RWPE2 (cell line): ENCODE measurements at regions not wholly inside any gene's neighbourhood (a gene's known extent, or its start where the extent isn't known, plus 50 kb on each side); places are given as distances from the start of the nearest gene placed in this dataset.

ENCODE experiments used
- ATAC-seq: fragments of 200-7000 bp; cut with Tn5 transposase; 3 replicates; pipeline ENCODE4 v1.9.1; 2021; ENCODE audit warnings: low read depth
- DNase-seq: peaks from one replicate; pipeline ENCODE4 v3.0.0-alpha.2; 2020; ENCODE audit warnings: low spot score
- H3K27ac ChIP-seq: fragments of 450-650 bp; 2 replicates; pipeline ENCODE4 v1.5.1; 2017; ENCODE audit warnings: mild to moderate bottlenecking; ENCODE audit not compliant: poor library complexity, severe bottlenecking
- H3K27me3 ChIP-seq: fragments of 250-450 bp; sonication (Bioruptor Pico); 2 replicates; pipeline ENCODE4 v1.5.1; 2021; ENCODE audit warnings: mild to moderate bottlenecking, moderate library complexity; ENCODE audit not compliant: insufficient read depth, poor library complexity, severe bottlenecking
- H3K36me3 ChIP-seq: fragments of 250-450 bp; sonication (Bioruptor Pico); 2 replicates; pipeline ENCODE4 v1.5.1; 2020; ENCODE audit warnings: low read depth, mild to moderate bottlenecking, moderate library complexity
- H3K4me1 ChIP-seq: fragments of 250-450 bp; sonication (Bioruptor Pico); 2 replicates; pipeline ENCODE4 v1.5.1; 2021; ENCODE audit warnings: mild to moderate bottlenecking, moderate library complexity; ENCODE audit not compliant: insufficient read depth, poor library complexity, severe bottlenecking
- H3K4me3 ChIP-seq: fragments of 250-450 bp; sonication (Bioruptor Pico); 2 replicates; pipeline ENCODE4 v1.5.1; 2021; ENCODE audit warnings: mild to moderate bottlenecking, moderate library complexity; ENCODE audit not compliant: severe bottlenecking
- H3K9me3 ChIP-seq: fragments of 250-450 bp; sonication (Bioruptor Pico); 2 replicates; pipeline ENCODE4 v1.5.1; 2021; ENCODE audit warnings: mild to moderate bottlenecking, moderate library complexity; ENCODE audit not compliant: severe bottlenecking
- CTCF ChIP-seq: fragments of 450-650 bp; IDR thresholded peaks from one replicate; pipeline ENCODE4 v1.5.1; 2017; ENCODE audit warnings: mild to moderate bottlenecking, moderate library complexity; ENCODE audit not compliant: poor library complexity, severe bottlenecking

DNA sequence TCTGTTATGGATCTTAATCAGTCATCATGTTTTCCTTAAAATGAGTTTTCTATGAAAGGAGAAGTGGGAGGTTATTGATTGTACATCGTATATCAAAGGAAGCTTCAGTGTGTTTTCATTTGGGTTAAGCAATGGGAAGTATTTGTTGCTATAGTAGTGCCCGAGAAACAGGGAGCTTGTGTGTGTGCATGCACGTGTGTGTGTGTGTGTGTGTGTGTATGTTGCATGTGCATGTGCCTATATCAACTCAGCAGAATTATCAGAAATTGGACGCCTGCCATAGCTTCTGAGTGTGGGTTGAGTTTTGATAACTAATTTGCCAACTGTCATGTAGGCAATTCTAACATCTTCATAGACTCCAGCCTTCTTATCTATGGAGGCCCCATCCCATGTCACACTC, 246.1 kb upstream of the CRY1 start:
- Histone ChIP-seq H3K36me3 (no peaks in the 10 kb centered on the region), H3K27me3 (no peaks in the 10 kb centered on the region), H3K9me3 (no peaks in the 10 kb centered on the region), H3K4me1 (peaks cover 15% of the 10 kb centered on the region), H3K4me3 (no peak overlapping the region), H3K27ac (no peak overlapping the region)
- ATAC-seq (no peak), DNase-seq (no peak)
- TF ChIP-seq CTCF: no peak

DNA sequence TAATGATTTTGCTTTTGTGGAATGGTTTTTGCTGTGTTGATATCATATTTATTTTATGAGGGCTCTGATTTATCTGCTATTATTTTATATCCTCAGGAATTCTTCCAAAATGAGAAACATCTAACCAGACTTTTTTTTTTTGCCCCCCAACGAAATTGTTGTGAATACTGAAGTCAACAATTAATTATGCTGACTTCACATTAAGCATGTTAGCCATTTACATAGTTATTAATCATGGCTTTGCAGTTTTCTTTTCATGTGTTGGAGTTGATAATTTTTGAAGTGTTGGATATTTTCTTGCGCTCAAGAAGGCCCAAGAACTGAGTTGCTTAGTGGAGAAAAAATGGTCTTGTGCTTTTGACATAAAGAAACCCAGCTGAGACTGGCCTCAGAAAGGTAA, 246.6 kb upstream of the CRY1 start:
- no peaks in the 10 kb centered on the region for H3K9me3 ChIP-seq
- no peak for DNase-seq
- no peaks in the 10 kb centered on the region for H3K27me3 ChIP-seq
- H3K27ac ChIP-seq: no peak overlapping the region
- peaks cover 20% of the 10 kb centered on the region for H3K4me1 ChIP-seq
- no peaks in the 10 kb centered on the region for H3K36me3 ChIP-seq
- no peak for ATAC-seq
- TF ChIP-seq CTCF: no peak
- H3K4me3 ChIP-seq: no peak overlapping the region

GRCh38 chr12:107340898-107341297, 247.5 kb upstream of the CRY1 start:
- H3K27me3 ChIP-seq: no peaks in the 10 kb centered on the region
- H3K9me3 ChIP-seq: no peaks in the 10 kb centered on the region
- TF ChIP-seq CTCF: no peak
- no peak for ATAC-seq
- no peaks in the 10 kb centered on the region for H3K36me3 ChIP-seq
- DNase-seq: no peak
- H3K4me3 ChIP-seq: no peak overlapping the region
- H3K4me1 ChIP-seq: peaks cover 22% of the 10 kb centered on the region
- no peak overlapping the region for H3K27ac ChIP-seq

GRCh38 chr12:107344035-107344808, 250.9 kb upstream of the CRY1 start:
- H3K4me3 ChIP-seq: no peak overlapping the region
- peaks cover 24% of the 10 kb centered on the region for H3K4me1 ChIP-seq
- no peaks in the 10 kb centered on the region for H3K36me3 ChIP-seq
- no peak for TF ChIP-seq CTCF
- no peak for DNase-seq
- H3K27me3 ChIP-seq: no peaks in the 10 kb centered on the region
- H3K9me3 ChIP-seq: no peaks in the 10 kb centered on the region
- H3K27ac ChIP-seq: peak overlapping the region; percentile 43
- peak; percentile 77 for ATAC-seq

DNA sequence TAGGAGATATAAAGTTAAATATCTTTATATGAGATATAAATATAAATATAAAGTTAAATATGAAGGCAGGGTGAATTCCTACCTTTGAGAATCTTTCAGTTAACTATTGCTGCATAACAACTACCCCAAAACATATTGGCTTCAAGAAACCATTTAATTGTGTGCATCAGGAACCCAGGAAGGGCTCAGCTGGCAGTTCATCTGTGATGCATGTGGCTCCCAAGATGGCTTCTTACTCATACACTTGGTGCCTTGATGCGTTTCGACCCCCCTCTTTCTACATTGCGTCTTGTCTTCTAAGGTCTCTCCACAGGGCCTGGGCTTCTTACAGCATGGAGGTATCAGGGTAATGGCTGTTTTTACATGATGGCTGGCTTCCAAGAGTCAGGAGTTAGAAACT, 253.9 kb upstream of the CRY1 start:
- H3K4me1 ChIP-seq: peaks cover 45% of the 10 kb centered on the region
- no peaks in the 10 kb centered on the region for H3K36me3 ChIP-seq

More for the DNA sequence above, 253.9 kb upstream of the CRY1 start:
- Histone ChIP-seq H3K27me3 (no peaks in the 10 kb centered on the region), H3K27ac (no peak overlapping the region), H3K4me3 (no peak overlapping the region), H3K9me3 (no peaks in the 10 kb centered on the region)
- DNase-seq (no peak), ATAC-seq (no peak)
- TF ChIP-seq CTCF: no peak
